ENCODE measurements at regions not wholly inside any gene's neighbourhood (a gene's known extent, or its start where the extent isn't known, plus 50 kb on each side); places are given as distances from the start of the nearest gene placed in this dataset.
"Not testable (repeated sequence)": the region's sequence is repeated elsewhere in the genome, so short reads cannot be mapped to it uniquely, and the experiment has no call there.

DNA sequence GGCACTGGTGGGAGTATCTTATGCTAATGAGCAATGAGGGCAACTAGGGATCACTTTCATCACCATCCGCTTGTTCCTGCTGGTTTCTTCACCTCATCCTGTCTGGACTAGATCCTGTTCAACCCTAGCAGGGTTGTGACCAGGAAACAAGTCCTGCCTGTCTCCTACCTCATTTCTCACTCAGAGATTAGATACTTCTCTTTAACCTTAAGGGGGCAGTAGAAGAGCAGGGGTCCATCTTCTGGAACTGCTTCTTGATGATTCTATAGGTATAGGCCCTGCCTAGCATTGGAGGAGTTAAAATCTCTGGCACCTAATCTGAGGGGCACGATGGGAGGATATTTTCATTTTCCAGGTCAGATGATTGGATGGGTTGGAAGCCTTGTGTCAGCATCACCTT lies 415.5 kb downstream of the TGIF2LX start:
- WGBS, 2 experiments (ENCODE audit: insufficient coverage in 2 of 2) = no CpG with 5 or more reads among the region's 2 CpGs
- not testable (repeated sequence) for H3K36me3 ChIP-seq (ENCODE audit: control insufficient read depth, insufficient read depth, low read length); H3K4me1 ChIP-seq (ENCODE audit: control insufficient read depth, insufficient read depth, low read length, poor library complexity, severe bottlenecking); H3K4me3 ChIP-seq (ENCODE audit: extremely low read depth, insufficient read depth, low read length, poor library complexity, severe bottlenecking); H3K27ac ChIP-seq (ENCODE audit: low read depth, low read length, severe bottlenecking); H3K9me3 ChIP-seq (ENCODE audit: control insufficient read depth, low read length)

DNA sequence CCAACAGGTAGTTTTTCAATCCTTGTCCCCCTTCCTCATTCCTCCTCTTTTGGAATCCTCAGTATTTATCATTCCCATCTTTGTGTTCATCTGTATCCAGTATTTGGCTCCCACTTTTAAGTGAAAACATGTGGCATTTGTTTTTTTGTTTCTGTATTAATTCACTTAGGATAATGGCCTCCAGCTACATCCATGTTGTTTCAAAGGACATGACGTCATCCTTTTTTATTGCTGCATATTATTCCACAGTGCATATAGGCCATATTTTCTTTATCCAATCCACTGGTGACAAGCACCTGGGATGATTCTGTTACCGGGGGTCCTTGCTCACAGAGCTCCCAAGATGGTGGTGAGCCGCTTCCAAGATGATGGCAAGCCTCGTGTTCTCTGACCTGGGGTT lies 447.9 kb downstream of the TGIF2LX start:
- no CpG with 5 or more reads among the region's 4 CpGs for WGBS, 2 experiments (ENCODE audit: insufficient coverage in 2 of 2)
- not testable (repeated sequence) for H3K27ac ChIP-seq (ENCODE audit: low read depth, low read length, severe bottlenecking); H3K4me1 ChIP-seq (ENCODE audit: control insufficient read depth, insufficient read depth, low read length, poor library complexity, severe bottlenecking); H3K36me3 ChIP-seq (ENCODE audit: control insufficient read depth, insufficient read depth, low read length); H3K4me3 ChIP-seq (ENCODE audit: extremely low read depth, insufficient read depth, low read length, poor library complexity, severe bottlenecking); H3K9me3 ChIP-seq (ENCODE audit: control insufficient read depth, low read length)

- not testable (repeated sequence) for H3K36me3 ChIP-seq (ENCODE audit: control insufficient read depth, insufficient read depth, low read length)
- no CpG with 5 or more reads among the region's 3 CpGs for WGBS, 2 experiments (ENCODE audit: insufficient coverage in 2 of 2)
Observed at GRCh38 chrX:90398020-90398419, 476.3 kb downstream of the TGIF2LX start.

GRCh38 chrX:90402169-90402568 lies 480.5 kb downstream of the TGIF2LX start:
- WGBS, 2 experiments (ENCODE audit: insufficient coverage in 2 of 2) = no CpG with 5 or more reads among the region's 1 CpG
- H3K36me3 ChIP-seq (ENCODE audit: control insufficient read depth, insufficient read depth, low read length); H3K9me3 ChIP-seq (ENCODE audit: control insufficient read depth, low read length); H3K4me3 ChIP-seq (ENCODE audit: extremely low read depth, insufficient read depth, low read length, poor library complexity, severe bottlenecking); H3K4me1 ChIP-seq (ENCODE audit: control insufficient read depth, insufficient read depth, low read length, poor library complexity, severe bottlenecking); H3K27ac ChIP-seq (ENCODE audit: low read depth, low read length, severe bottlenecking): not testable (repeated sequence)

More at GRCh38 chrX:90398020-90398419, 476.3 kb downstream of the TGIF2LX start:
- not testable (repeated sequence) for H3K4me3 ChIP-seq (ENCODE audit: extremely low read depth, insufficient read depth, low read length, poor library complexity, severe bottlenecking); H3K9me3 ChIP-seq (ENCODE audit: control insufficient read depth, low read length); H3K4me1 ChIP-seq (ENCODE audit: control insufficient read depth, insufficient read depth, low read length, poor library complexity, severe bottlenecking); H3K27ac ChIP-seq (ENCODE audit: low read depth, low read length, severe bottlenecking)

- H3K4me1 ChIP-seq (ENCODE audit: control insufficient read depth, insufficient read depth, low read length, poor library complexity, severe bottlenecking); H3K4me3 ChIP-seq (ENCODE audit: extremely low read depth, insufficient read depth, low read length, poor library complexity, severe bottlenecking); H3K9me3 ChIP-seq (ENCODE audit: control insufficient read depth, low read length); H3K27ac ChIP-seq (ENCODE audit: low read depth, low read length, severe bottlenecking); H3K36me3 ChIP-seq (ENCODE audit: control insufficient read depth, insufficient read depth, low read length): not testable (repeated sequence)
- WGBS, 2 experiments (ENCODE audit: insufficient coverage in 2 of 2) = 100% methylated on average over 2 of the region's 4 CpGs; no CpG with 5 or more reads in 1 of the 2 experiments
Observed at GRCh38 chrX:90403859-90404258, 482.2 kb downstream of the TGIF2LX start.

- not testable (repeated sequence) for H3K27ac ChIP-seq (ENCODE audit: low read depth, low read length, severe bottlenecking); H3K36me3 ChIP-seq (ENCODE audit: control insufficient read depth, insufficient read depth, low read length); H3K4me3 ChIP-seq (ENCODE audit: extremely low read depth, insufficient read depth, low read length, poor library complexity, severe bottlenecking); H3K4me1 ChIP-seq (ENCODE audit: control insufficient read depth, insufficient read depth, low read length, poor library complexity, severe bottlenecking); H3K9me3 ChIP-seq (ENCODE audit: control insufficient read depth, low read length)
- WGBS, 2 experiments (ENCODE audit: insufficient coverage in 2 of 2) = 100% methylated on average over 1 of the region's 2 CpGs; no CpG with 5 or more reads in 1 of the 2 experiments
Observed at GRCh38 chrX:90404846-90405436, 483.2 kb downstream of the TGIF2LX start.

DNA sequence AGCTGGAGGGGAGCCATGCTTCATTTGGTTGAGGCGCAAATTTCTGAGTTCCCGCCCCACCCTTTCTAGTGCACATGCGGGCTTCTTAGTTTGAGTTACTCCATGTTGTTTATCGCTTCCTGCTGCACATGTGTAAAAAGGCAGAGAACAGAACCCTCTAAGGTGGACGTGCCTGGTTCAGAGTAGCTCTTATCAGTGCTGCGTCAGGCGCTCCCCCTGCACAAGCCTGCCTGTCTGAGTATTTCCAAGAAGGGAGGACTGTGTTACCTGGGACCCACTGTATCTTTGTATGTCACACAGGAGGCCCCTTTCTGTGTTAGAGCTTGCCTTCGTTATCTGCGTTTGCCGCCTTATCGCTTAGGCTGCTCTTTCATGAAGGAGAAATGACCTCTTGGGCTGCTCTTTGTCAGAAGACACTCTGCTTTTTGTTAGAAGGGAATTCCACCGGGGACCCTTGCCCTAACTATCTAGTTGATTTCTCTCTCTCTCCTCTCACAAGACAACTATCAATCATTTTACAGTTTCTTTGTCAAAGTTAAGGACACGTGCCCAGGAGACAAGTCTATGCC lies 532.1 kb downstream of the TGIF2LX start:
- not testable (repeated sequence) for H3K9me3 ChIP-seq (ENCODE audit: control insufficient read depth, low read length); H3K36me3 ChIP-seq (ENCODE audit: control insufficient read depth, insufficient read depth, low read length); H3K4me3 ChIP-seq (ENCODE audit: extremely low read depth, insufficient read depth, low read length, poor library complexity, severe bottlenecking); H3K4me1 ChIP-seq (ENCODE audit: control insufficient read depth, insufficient read depth, low read length, poor library complexity, severe bottlenecking); H3K27ac ChIP-seq (ENCODE audit: low read depth, low read length, severe bottlenecking)
- WGBS, 2 experiments (ENCODE audit: insufficient coverage in 2 of 2) = no CpG with 5 or more reads among the region's 13 CpGs

- not testable (repeated sequence) for H3K4me3 ChIP-seq (ENCODE audit: extremely low read depth, insufficient read depth, low read length, poor library complexity, severe bottlenecking); H3K4me1 ChIP-seq (ENCODE audit: control insufficient read depth, insufficient read depth, low read length, poor library complexity, severe bottlenecking); H3K36me3 ChIP-seq (ENCODE audit: control insufficient read depth, insufficient read depth, low read length); H3K9me3 ChIP-seq (ENCODE audit: control insufficient read depth, low read length)
- 100% methylated on average over 1 of the region's 9 CpGs; no CpG with 5 or more reads in 1 of the 2 experiments for WGBS, 2 experiments (ENCODE audit: insufficient coverage in 2 of 2)
- peak overlapping the region; percentile 10 for H3K27ac ChIP-seq (ENCODE audit: low read depth, low read length, severe bottlenecking)
Observed at GRCh38 chrX:90458071-90458899, 536.6 kb downstream of the TGIF2LX start.

DNA sequence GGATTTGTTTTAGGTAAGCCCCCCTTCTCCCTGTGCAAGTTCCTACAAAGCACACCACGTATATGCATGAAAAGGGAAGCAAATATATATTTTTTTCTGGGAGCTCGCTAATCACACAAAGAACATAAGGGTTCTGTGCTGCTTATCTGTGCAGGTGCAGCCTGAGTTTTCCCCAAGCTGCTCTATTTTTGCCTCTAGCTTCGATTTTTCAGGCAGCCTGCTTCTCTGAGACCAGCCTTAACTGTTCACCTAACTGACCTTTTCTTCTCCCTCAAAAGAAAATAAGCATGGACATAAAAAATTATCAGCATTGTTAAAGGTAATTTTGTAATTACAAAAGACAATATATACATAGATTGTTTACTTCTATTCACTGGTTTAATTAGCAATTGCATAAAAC lies 552.7 kb downstream of the TGIF2LX start:
- H3K36me3 ChIP-seq (ENCODE audit: control insufficient read depth, insufficient read depth, low read length); H3K4me1 ChIP-seq (ENCODE audit: control insufficient read depth, insufficient read depth, low read length, poor library complexity, severe bottlenecking); H3K9me3 ChIP-seq (ENCODE audit: control insufficient read depth, low read length); H3K27ac ChIP-seq (ENCODE audit: low read depth, low read length, severe bottlenecking); H3K4me3 ChIP-seq (ENCODE audit: extremely low read depth, insufficient read depth, low read length, poor library complexity, severe bottlenecking): not testable (repeated sequence)
- WGBS, 2 experiments (ENCODE audit: insufficient coverage in 2 of 2) = no CpG with 5 or more reads among the region's 3 CpGs

GRCh38 chrX:90485406-90485805 lies 563.7 kb downstream of the TGIF2LX start:
- not testable (repeated sequence) for H3K4me1 ChIP-seq (ENCODE audit: control insufficient read depth, insufficient read depth, low read length, poor library complexity, severe bottlenecking); H3K9me3 ChIP-seq (ENCODE audit: control insufficient read depth, low read length); H3K4me3 ChIP-seq (ENCODE audit: extremely low read depth, insufficient read depth, low read length, poor library complexity, severe bottlenecking); H3K27ac ChIP-seq (ENCODE audit: low read depth, low read length, severe bottlenecking); H3K36me3 ChIP-seq (ENCODE audit: control insufficient read depth, insufficient read depth, low read length)
- no CpG with 5 or more reads among the region's 3 CpGs for WGBS, 2 experiments (ENCODE audit: insufficient coverage in 2 of 2)

GRCh38 chrX:90521284-90521683 lies 599.6 kb downstream of the TGIF2LX start:
- H3K36me3 ChIP-seq (ENCODE audit: control insufficient read depth, insufficient read depth, low read length); H3K4me3 ChIP-seq (ENCODE audit: extremely low read depth, insufficient read depth, low read length, poor library complexity, severe bottlenecking); H3K27ac ChIP-seq (ENCODE audit: low read depth, low read length, severe bottlenecking); H3K4me1 ChIP-seq (ENCODE audit: control insufficient read depth, insufficient read depth, low read length, poor library complexity, severe bottlenecking); H3K9me3 ChIP-seq (ENCODE audit: control insufficient read depth, low read length): not testable (repeated sequence)
- WGBS, 2 experiments (ENCODE audit: insufficient coverage in 2 of 2) = no CpG with 5 or more reads among the region's 27 CpGs

Measured in mesodermal cell (in vitro differentiated cells).